ENCODE measurements at regions not wholly inside any gene's neighbourhood (a gene's known extent, or its start where the extent isn't known, plus 50 kb on each side); places are given as distances from the start of the nearest gene placed in this dataset.

DNA sequence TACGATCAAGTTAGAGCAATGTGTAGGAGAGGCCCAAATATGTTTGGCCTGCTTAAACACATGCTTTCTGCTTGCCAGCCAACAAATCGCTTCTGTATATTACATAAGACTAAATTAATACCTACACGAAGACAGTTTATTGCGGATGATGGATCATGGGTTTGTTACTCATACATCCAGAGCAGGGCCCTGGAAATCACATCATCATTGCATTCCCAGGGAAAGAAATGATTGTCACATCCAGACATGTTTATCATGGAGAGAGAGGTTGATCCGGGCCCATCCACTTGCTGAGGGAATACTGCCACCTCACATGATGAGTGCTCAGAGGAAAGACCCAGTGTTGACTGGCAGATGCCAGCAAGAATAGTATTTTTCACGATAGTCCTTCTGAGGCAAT, 282.6 kb downstream of the NUF2 start:
- no peak for TF ChIP-seq CTCF (conservative IDR thresholded peaks at IDR 0.05; ENCODE audit: low read length)
- no peak for TF ChIP-seq EZH2phosphoT487 (IDR thresholded peaks at IDR 0.05; ENCODE audit: borderline replicate concordance, low read depth, low read length)
